K562 (cell line): ENCODE measurements at regions not wholly inside any gene's neighbourhood (a gene's known extent, or its start where the extent isn't known, plus 50 kb on each side); places are given as distances from the start of the nearest gene placed in this dataset.

ENCODE experiments used
- ATAC-seq: fragments of 200-7000 bp; cut with Tn5 transposase; 3 replicates; pipeline ENCODE4 v1.9.1; 2020; ENCODE audit warnings: moderate library complexity
- BruUV-seq: library from RNA; stranded (reverse); fragments of 400-500 nt; replicated peaks from 2 replicates; lab custom pipeline; 2021; lab: Mats Ljungman, UMichigan
- CTCF ChIA-PET: fragments of 300-600 bp; formaldehyde crosslinking; extraction: SDS; loops from one replicate; lab custom pipeline; 2021; ENCODE audit warnings: low intra/inter-chr PET ratio; lab: Yijun Ruan, JAX
- POLR2A ChIA-PET: fragments of 300-600, 350-650 bp; sonication (Branson Sonifier 250); formaldehyde crosslinking; extraction: SDS; loops from one replicate; lab custom pipeline; 2021; ENCODE audit warnings: antibody characterized with exemption, inconsistent platforms; lab: Yijun Ruan, JAX
- DNase-seq, 4 experiments: peaks; one replicate each; pipeline versions ENCODE4 v3.0.0 to v3.0.0-alpha.2; 2011 to 2018; ENCODE audit warnings: low spot score in 3 of 4, mixed read lengths in 3 of 4; ENCODE audit errors: extremely low read depth in 1 of 4
- FAIRE-seq: peaks from 2 replicates; lab custom pipeline; 2011; peaks lifted over from hg19 to GRCh38; lab: Jason Lieb, UNC
- H2AFZ ChIP-seq: 2 replicates; pipeline ENCODE4 v1.6.0; 2011; ENCODE audit warnings: low read depth, low read length, control low read depth, inconsistent platforms
- H3K27ac ChIP-seq: fragments of 200-600 bp; 3 replicates; pipeline ENCODE4 v1.8.0; 2011; ENCODE audit warnings: low read depth, mild to moderate bottlenecking, control low read depth, inconsistent platforms, low read length, moderate library complexity, mixed read lengths; ENCODE audit errors: extremely low read depth
- H3K27me3 ChIP-seq, 2 experiments: fragments of 300-600 bp in 1 of 2; 2 replicates in 1 of 2; 3 replicates in 1 of 2; pipeline versions ENCODE4 v1.6.0 to v1.8.0; 2011; ENCODE audit warnings: inconsistent platforms in 2 of 2, low read length in 2 of 2, mild to moderate bottlenecking in 1 of 2, mixed read lengths in 1 of 2, moderate library complexity in 1 of 2; ENCODE audit not compliant: control insufficient read depth in 2 of 2, insufficient read depth in 2 of 2
- H3K36me3 ChIP-seq: fragments of 300-600 bp; 3 replicates; pipeline ENCODE4 v1.8.0; 2011; ENCODE audit warnings: mild to moderate bottlenecking, low read length, inconsistent platforms; ENCODE audit not compliant: control insufficient read depth, insufficient read depth
- H3K4me1 ChIP-seq, 2 experiments: fragments of 200-600 bp in 1 of 2; replicated peaks in 1 of 2; 2 replicates in 1 of 2; 3 replicates in 1 of 2; pipeline versions ENCODE4 v1.5.1 to v1.8.0; 2011; ENCODE audit warnings: inconsistent platforms in 2 of 2, low read length in 2 of 2, mild to moderate bottlenecking in 1 of 2, mixed read lengths in 1 of 2, moderate library complexity in 1 of 2; ENCODE audit not compliant: control insufficient read depth in 2 of 2, insufficient read depth in 2 of 2
- H3K4me2 ChIP-seq: 2 replicates; pipeline ENCODE4 v1.6.1; 2011; ENCODE audit warnings: low read length, control low read depth, inconsistent platforms, mixed read lengths; ENCODE audit not compliant: insufficient read depth
- H3K4me3 ChIP-seq: fragments of 200-600 bp; sonication (generic), shearing (Covaris generic); 2 replicates; pipeline ENCODE4 v1.5.1; 2016; ENCODE audit warnings: control low read depth, inconsistent platforms
- H3K79me2 ChIP-seq: fragments of 200-600 bp; 3 replicates; pipeline ENCODE4 v1.8.0; 2011; ENCODE audit warnings: low read length, inconsistent platforms; ENCODE audit not compliant: control insufficient read depth, insufficient read depth
- H3K9ac ChIP-seq, 2 experiments: 2 replicates each; pipeline versions ENCODE4 v1.6.0 to v1.6.1; 2011; ENCODE audit warnings: low read depth in 2 of 2, low read length in 2 of 2, control low read depth in 1 of 2, inconsistent platforms in 1 of 2, mild to moderate bottlenecking in 1 of 2, mixed read lengths in 1 of 2; ENCODE audit not compliant: insufficient read depth in 1 of 2
- H3K9me1 ChIP-seq: one replicate; pipeline ENCODE4 v1.6.0; 2011; ENCODE audit warnings: inconsistent platforms, mild to moderate bottlenecking, low read length, moderate library complexity; ENCODE audit not compliant: control insufficient read depth, insufficient read depth
- H3K9me3 ChIP-seq: replicated peaks from 2 replicates; pipeline ENCODE4 v1.5.1; 2011; ENCODE audit warnings: low read depth, low read length, inconsistent platforms; ENCODE audit not compliant: control insufficient read depth, insufficient read depth
- H4K20me1 ChIP-seq: replicated peaks from 2 replicates; pipeline ENCODE4 v1.6.1; 2011; ENCODE audit warnings: low read length, inconsistent platforms, mixed read lengths; ENCODE audit not compliant: control insufficient read depth, insufficient read depth
- BCOR ChIP-seq: fragments of 450-650 bp; IDR thresholded peaks from 2 replicates; pipeline ENCODE4 v1.6.1; 2016
- CREM ChIP-seq: IDR thresholded peaks from 2 replicates; pipeline ENCODE4 v1.6.1; 2014; ENCODE audit warnings: antibody characterized with exemption, low read depth
- EGR1 ChIP-seq: fragments of 450-650 bp; conservative IDR thresholded peaks from 2 replicates; pipeline ENCODE4 v1.6.1; 2017; ENCODE audit warnings: mild to moderate bottlenecking
- FOXJ3 ChIP-seq: sonication (generic); formaldehyde crosslinking; IDR thresholded peaks from 2 replicates; pipeline ENCODE4 v1.4.0; 2020; ENCODE audit warnings: mild to moderate bottlenecking, missing genetic modification reagents
- MBD1 ChIP-seq: fragments of 250-450 bp; sonication (Bioruptor Pico); IDR thresholded peaks from 2 replicates; pipeline ENCODE4 v1.8.0; 2022; ENCODE audit warnings: inconsistent platforms
- MTF1 ChIP-seq: fragments of 250-450 bp; sonication (Bioruptor Pico); IDR thresholded peaks from 2 replicates; pipeline ENCODE4 v1.9.0; 2021; ENCODE audit warnings: moderate library complexity, mild to moderate bottlenecking, inconsistent platforms, borderline replicate concordance
- NFATC3 ChIP-seq: fragments of 450-650 bp; IDR thresholded peaks from 2 replicates; pipeline ENCODE4 v1.6.1; 2017; ENCODE audit warnings: mild to moderate bottlenecking
- NR2C2 ChIP-seq, 2 experiments: fragments of 200-800 bp in 1 of 2; sonication (Bioruptor generic) in 1 of 2; sonication (generic) in 1 of 2; formaldehyde crosslinking in 1 of 2; IDR thresholded peaks; 2 replicates each; pipeline versions ENCODE4 v1.6.1 to v1.8.0; 2016 to 2022; ENCODE audit warnings: mild to moderate bottlenecking in 1 of 2, missing compliant biosample characterization in 1 of 2, missing genetic modification characterization in 1 of 2, missing genetic modification reagents in 1 of 2
- SETDB1 ChIP-seq: IDR thresholded peaks from one replicate; pipeline ENCODE4 v1.6.1; 2012; ENCODE audit warnings: low read length, control low read depth, inconsistent platforms
- SMARCA4 ChIP-seq: fragments of 450-650 bp; IDR thresholded peaks from 2 replicates; pipeline ENCODE4 v1.6.1; 2016
- TAF15 ChIP-seq: fragments of 200-400 bp; formaldehyde crosslinking; IDR thresholded peaks from 2 replicates; pipeline ENCODE4 v1.6.1; 2017; ENCODE audit warnings: mild to moderate bottlenecking, low read depth, low read length, moderate library complexity
- TCF7 ChIP-seq: sonication (generic); IDR thresholded peaks from 2 replicates; pipeline ENCODE4 v1.6.1; 2016; ENCODE audit warnings: antibody characterized with exemption, borderline replicate concordance
- TEAD2 ChIP-seq: fragments of 450-650 bp; IDR thresholded peaks from 2 replicates; pipeline ENCODE4 v1.6.1; 2016; ENCODE audit warnings: missing genetic modification characterization, control low read depth, missing compliant biosample characterization
- U2AF2 ChIP-seq: fragments of 200-400 bp; formaldehyde crosslinking; optimal IDR thresholded peaks from 2 replicates; pipeline ENCODE3; 2017; ENCODE audit warnings: low read depth, mild to moderate bottlenecking, low read length
- XRCC3 ChIP-seq: fragments of 450-650 bp; IDR thresholded peaks from 2 replicates; pipeline ENCODE4 v1.6.1; 2017; ENCODE audit warnings: mild to moderate bottlenecking, moderate library complexity
- ZKSCAN1 ChIP-seq: fragments of 150-350 bp; IDR thresholded peaks from 2 replicates; pipeline ENCODE4 v1.6.1; 2016; ENCODE audit warnings: low read depth, low read length
- ZNF140 ChIP-seq: fragments of 250-450 bp; sonication (Bioruptor Pico); IDR thresholded peaks from 2 replicates; pipeline ENCODE4 v1.8.0; 2021; ENCODE audit warnings: moderate library complexity, mild to moderate bottlenecking, inconsistent platforms
- ZNF384 ChIP-seq: IDR thresholded peaks from 2 replicates; pipeline ENCODE4 v1.6.1; 2012; ENCODE audit warnings: low read depth, low read length, improper control_type of control experiment
- ZNF584 ChIP-seq: fragments of 200-800 bp; sonication (Bioruptor generic); IDR thresholded peaks from 2 replicates; pipeline ENCODE4 v1.6.1; 2016; ENCODE audit warnings: low read depth, mild to moderate bottlenecking, missing genetic modification characterization, missing compliant biosample characterization
- ZNF740 ChIP-seq, 3 experiments: fragments of 200-800 bp in 1 of 3; sonication (Bioruptor generic) in 1 of 3; sonication (generic) in 1 of 3; formaldehyde crosslinking in 1 of 3; IDR thresholded peaks; 2 replicates each; pipeline versions ENCODE4 v1.6.1 to v1.8.0; 2016 to 2022; ENCODE audit warnings: mild to moderate bottlenecking in 2 of 3, missing compliant biosample characterization in 2 of 3, missing genetic modification characterization in 2 of 3, missing genetic modification reagents in 1 of 3
- WGBS: fragments of 100-300 bp; shearing (Covaris generic); methylation state at CpG from one replicate; pipeline ENCODE4 v1.1.6; 2016; ENCODE audit warnings: low coverage, mixed read lengths; ENCODE audit not compliant: insufficient coverage; ENCODE audit errors: missing lambda C conversion rate; 5-methylcytosine and 5-hydroxymethylcytosine counted together
- in situ Hi-C: fragments of 300-500 bp; cut with MboI; formaldehyde crosslinking; loops from 4 replicates; pipeline ENCODE4 v1.15.0; 2018; ENCODE audit warnings: inconsistent platforms, mixed read lengths
- intact Hi-C: fragments of 100-400 bp; cut with micrococcal nuclease; formaldehyde crosslinking; loops from 2 replicates; pipeline ENCODE4 v1.14.2; 2022

- POLR2A ChIA-PET = no interaction called here
- Histone ChIP-seq H3K9ac (no peak overlapping the region), H3K27ac (no peak overlapping the region), H3K79me2 (no peaks in the 10 kb centered on the region), H4K20me1 (no peaks in the 10 kb centered on the region), H3K4me1 (no peaks in the 10 kb centered on the region), H3K27me3 (no peaks in the 10 kb centered on the region), H3K4me3 (no peak overlapping the region), H3K9me1 (no peaks in the 10 kb centered on the region), H3K4me2 (no peak overlapping the region), H2AFZ (no peak overlapping the region), H3K9me3 (no peaks in the 10 kb centered on the region), H3K36me3 (no peaks in the 10 kb centered on the region)
- intact Hi-C loops (no loop called here), in situ Hi-C loops (no loop called here)
- 0% methylated on average over 3 of the region's 3 CpGs for WGBS
- no peak for FAIRE-seq
- no peak for TF ChIP-seq FOXJ3
- no peak for TF ChIP-seq TAF15
- no peak for TF ChIP-seq ZNF140
- no peak for TF ChIP-seq BCOR
- TF ChIP-seq ZNF584 = no peak
- TF ChIP-seq TCF7 = no peak
- TF ChIP-seq ZNF740 (CRISPR knock-in tag; IDR thresholded peaks at IDR 0.05) = no peak
- TF ChIP-seq ZNF740 (tag; IDR thresholded peaks at IDR 0.05) = no peak
- TF ChIP-seq SETDB1 = no peak
- TF ChIP-seq XRCC3 = no peak
- no peak for TF ChIP-seq CREM
- no peak for TF ChIP-seq NFATC3
- TF ChIP-seq ZNF384 = no peak
- no peak for TF ChIP-seq EGR1
- TF ChIP-seq ZKSCAN1 = no peak
- TF ChIP-seq U2AF2 = no peak
- TF ChIP-seq MBD1 (CRISPR knock-in tag) = no peak
- no peak for TF ChIP-seq TEAD2 (tag)
- TF ChIP-seq SMARCA4 = no peak
- no peak for TF ChIP-seq NR2C2 (CRISPR knock-in tag; IDR thresholded peaks at IDR 0.05)
- no peak for TF ChIP-seq NR2C2 (tag; IDR thresholded peaks at IDR 0.05)
- TF ChIP-seq MTF1 (CRISPR knock-in tag) = no peak
- CTCF ChIA-PET = no interaction called here
- DNase-seq = no peak
- no peak for ATAC-seq
- no TSS peak for BruUV-seq
Observed at GRCh38 chr19:28103921-28104320, 1109.0 kb downstream of the UQCRFS1 start.
